Nephron progenitor cell (in vitro differentiated cells): ENCODE measurements at regions not wholly inside any gene's neighbourhood (a gene's known extent, or its start where the extent isn't known, plus 50 kb on each side); places are given as distances from the start of the nearest gene placed in this dataset.
A peak's percentile ranks its signal among the peaks of the same experiment; 100 is the strongest.
"Not testable (repeated sequence)": the region's sequence is repeated elsewhere in the genome, so short reads cannot be mapped to it uniquely, and the experiment has no call there.

Experiments used
- DNase-seq: peaks from one replicate; pipeline ENCODE4 v3.0.0; 2021
- H3K27ac Mint-ChIP-seq: 2 replicates; pipeline ENCODE4 v1.8.0; 2021; ENCODE audit warnings: mild to moderate bottlenecking, moderate library complexity, mixed read lengths
- H3K27me3 Mint-ChIP-seq: 2 replicates; pipeline ENCODE4 v1.8.0; 2021; ENCODE audit warnings: mild to moderate bottlenecking, low read depth, mixed read lengths; ENCODE audit not compliant: poor library complexity
- H3K36me3 Mint-ChIP-seq: 2 replicates; pipeline ENCODE4 v1.8.0; 2021; ENCODE audit warnings: low read depth, mixed read lengths
- H3K4me1 Mint-ChIP-seq: 2 replicates; pipeline ENCODE4 v1.8.0; 2021; ENCODE audit warnings: mixed read lengths
- H3K4me3 Mint-ChIP-seq: 2 replicates; pipeline ENCODE4 v1.8.0; 2021; ENCODE audit warnings: mild to moderate bottlenecking, moderate library complexity, mixed read lengths
- H3K9me3 Mint-ChIP-seq: 2 replicates; pipeline ENCODE4 v1.8.0; 2021; ENCODE audit warnings: mild to moderate bottlenecking, moderate library complexity, mixed read lengths
- TF ChIP-seq, protein P1 (sequence below): fragments of 200-600 bp; sonication (generic); IDR thresholded peaks from 2 replicates; pipeline ENCODE4 v1.5.0; 2021; ENCODE audit warnings: antibody characterized with exemption

DNA sequence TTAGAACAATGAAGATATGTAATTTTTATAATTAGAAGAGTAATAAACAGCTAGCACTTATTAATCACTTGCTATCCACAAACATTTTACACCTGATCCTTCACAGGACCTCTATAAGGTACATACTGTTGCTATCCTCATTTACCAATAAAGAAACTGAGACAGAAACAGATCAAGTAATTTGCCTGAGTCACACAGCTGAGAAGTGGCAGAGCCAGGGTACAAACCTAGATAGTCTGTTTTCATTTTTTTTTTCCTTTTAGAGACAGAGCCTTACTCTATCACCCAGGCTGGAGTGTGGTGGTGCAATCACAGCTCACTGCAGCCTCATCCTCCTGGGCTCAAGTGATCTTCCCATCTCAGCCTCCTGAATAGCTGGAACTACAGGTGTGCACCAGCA, 71.8 kb upstream of the PTH start:
- no peak for DNase-seq
- no peak overlapping the region for H3K27ac Mint-ChIP-seq
- TF ChIP-seq, protein P1, sequence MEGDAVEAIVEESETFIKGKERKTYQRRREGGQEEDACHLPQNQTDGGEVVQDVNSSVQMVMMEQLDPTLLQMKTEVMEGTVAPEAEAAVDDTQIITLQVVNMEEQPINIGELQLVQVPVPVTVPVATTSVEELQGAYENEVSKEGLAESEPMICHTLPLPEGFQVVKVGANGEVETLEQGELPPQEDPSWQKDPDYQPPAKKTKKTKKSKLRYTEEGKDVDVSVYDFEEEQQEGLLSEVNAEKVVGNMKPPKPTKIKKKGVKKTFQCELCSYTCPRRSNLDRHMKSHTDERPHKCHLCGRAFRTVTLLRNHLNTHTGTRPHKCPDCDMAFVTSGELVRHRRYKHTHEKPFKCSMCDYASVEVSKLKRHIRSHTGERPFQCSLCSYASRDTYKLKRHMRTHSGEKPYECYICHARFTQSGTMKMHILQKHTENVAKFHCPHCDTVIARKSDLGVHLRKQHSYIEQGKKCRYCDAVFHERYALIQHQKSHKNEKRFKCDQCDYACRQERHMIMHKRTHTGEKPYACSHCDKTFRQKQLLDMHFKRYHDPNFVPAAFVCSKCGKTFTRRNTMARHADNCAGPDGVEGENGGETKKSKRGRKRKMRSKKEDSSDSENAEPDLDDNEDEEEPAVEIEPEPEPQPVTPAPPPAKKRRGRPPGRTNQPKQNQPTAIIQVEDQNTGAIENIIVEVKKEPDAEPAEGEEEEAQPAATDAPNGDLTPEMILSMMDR = no peak
- no peaks in the 10 kb centered on the region for H3K27me3 Mint-ChIP-seq
- no peak overlapping the region for H3K4me3 Mint-ChIP-seq
- H3K9me3 Mint-ChIP-seq = peaks cover 9% of the 10 kb centered on the region
- no peaks in the 10 kb centered on the region for H3K4me1 Mint-ChIP-seq
- no peaks in the 10 kb centered on the region for H3K36me3 Mint-ChIP-seq

DNA sequence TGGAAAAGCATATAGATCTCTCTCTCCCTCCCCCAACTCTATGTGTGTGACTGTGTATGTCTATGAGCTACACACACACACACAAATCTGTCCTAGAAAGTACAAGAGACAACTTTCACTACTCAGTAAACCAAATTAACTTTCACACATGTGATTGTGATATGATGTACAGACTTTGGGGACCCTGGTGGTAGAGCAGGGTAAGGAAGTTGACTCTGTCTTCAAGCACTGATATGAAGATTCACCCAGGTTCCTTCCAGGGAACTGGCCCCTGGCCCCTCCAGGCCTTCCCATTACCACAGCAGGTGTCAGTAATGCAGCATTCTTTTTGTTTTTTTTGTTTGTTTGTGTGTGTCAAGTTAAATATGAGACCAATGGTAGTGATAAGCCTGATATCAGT, 66.1 kb upstream of the PTH start:
- Mint-ChIP-seq H3K27ac (no peak overlapping the region), H3K4me1 (no peaks in the 10 kb centered on the region), H3K4me3 (no peak overlapping the region), H3K36me3 (no peaks in the 10 kb centered on the region), H3K27me3 (no peaks in the 10 kb centered on the region), H3K9me3 (peaks cover 43% of the 10 kb centered on the region)
- TF ChIP-seq, protein P1 = no peak
- no peak for DNase-seq

DNA sequence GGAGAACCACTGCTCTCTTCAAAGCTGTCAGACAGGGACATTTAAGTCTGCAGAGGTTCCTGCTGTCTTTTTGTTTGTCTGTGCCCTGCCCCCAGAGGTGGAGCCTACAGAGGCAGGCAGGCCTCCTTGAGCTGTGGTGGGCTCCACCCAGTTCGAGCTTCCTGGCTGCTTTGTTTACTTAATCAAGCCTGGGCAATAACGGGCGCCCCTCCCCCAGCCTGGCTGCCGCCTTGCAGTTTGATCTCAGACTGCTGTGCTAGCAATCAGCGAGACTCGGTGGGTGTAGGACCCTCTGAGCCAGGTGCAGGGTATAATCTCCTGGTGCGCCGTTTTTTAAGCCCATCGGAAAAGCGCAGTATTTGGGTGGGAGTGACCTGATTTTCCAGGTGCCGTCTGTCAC, 64.5 kb upstream of the PTH start:
- H3K27ac Mint-ChIP-seq, H3K4me1 Mint-ChIP-seq, H3K27me3 Mint-ChIP-seq, H3K4me3 Mint-ChIP-seq, H3K36me3 Mint-ChIP-seq: not testable (repeated sequence)
- H3K9me3 Mint-ChIP-seq = peaks cover 55% of the 10 kb centered on the region
- peak; percentile 9 for DNase-seq

DNA sequence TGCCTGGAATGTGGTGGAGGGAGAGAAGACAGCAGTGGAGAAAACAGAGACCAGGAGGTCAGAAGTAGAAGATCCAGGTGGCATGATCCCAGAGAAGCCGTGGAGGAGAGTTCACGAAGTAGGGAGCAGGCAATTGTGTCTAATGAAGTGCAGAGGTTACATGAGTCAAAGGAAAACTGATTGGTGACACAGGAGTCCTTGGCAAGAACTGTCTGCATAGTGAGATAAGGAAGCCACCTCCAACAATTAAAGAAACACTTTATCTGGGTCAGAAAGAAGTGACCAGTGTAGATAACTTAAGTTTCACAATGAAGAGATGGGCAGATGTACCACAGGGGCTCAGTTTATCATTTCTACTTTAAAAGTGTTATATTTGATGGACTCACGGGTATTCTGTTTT, 57.0 kb upstream of the PTH start:
- TF ChIP-seq, protein P1 = no peak
- H3K9me3 Mint-ChIP-seq = peaks cover 28% of the 10 kb centered on the region
- DNase-seq = no peak
- H3K27ac Mint-ChIP-seq = no peak overlapping the region
- no peaks in the 10 kb centered on the region for H3K4me1 Mint-ChIP-seq
- H3K36me3 Mint-ChIP-seq = no peaks in the 10 kb centered on the region
- peaks cover 7% of the 10 kb centered on the region for H3K27me3 Mint-ChIP-seq
- H3K4me3 Mint-ChIP-seq = no peak overlapping the region

DNA sequence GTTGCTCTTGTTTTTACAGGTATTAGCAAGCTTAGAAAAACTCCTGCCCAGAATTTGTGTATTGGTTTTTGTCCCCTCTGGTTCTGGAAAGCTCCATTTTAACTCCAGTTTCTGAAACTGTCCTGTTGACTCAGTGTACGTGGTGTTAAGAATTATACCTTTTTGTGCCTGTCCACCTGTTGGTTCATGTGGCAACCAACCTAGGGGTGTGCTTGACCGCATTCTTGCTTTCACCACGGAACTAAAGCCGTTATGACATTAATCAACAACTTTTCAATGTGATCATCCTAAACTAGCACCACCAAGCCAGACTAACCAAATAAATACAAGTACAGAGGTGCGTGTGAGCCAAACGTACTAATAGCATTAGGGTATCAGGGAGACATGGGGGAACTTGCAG, 56.0 kb upstream of the PTH start:
- DNase-seq = no peak
- no peaks in the 10 kb centered on the region for H3K4me1 Mint-ChIP-seq
- peaks cover 7% of the 10 kb centered on the region for H3K27me3 Mint-ChIP-seq
- TF ChIP-seq, protein P1 = no peak
- no peak overlapping the region for H3K27ac Mint-ChIP-seq
- peaks cover 36% of the 10 kb centered on the region for H3K9me3 Mint-ChIP-seq
- no peak overlapping the region for H3K4me3 Mint-ChIP-seq
- H3K36me3 Mint-ChIP-seq = peaks cover 5% of the 10 kb centered on the region

DNA sequence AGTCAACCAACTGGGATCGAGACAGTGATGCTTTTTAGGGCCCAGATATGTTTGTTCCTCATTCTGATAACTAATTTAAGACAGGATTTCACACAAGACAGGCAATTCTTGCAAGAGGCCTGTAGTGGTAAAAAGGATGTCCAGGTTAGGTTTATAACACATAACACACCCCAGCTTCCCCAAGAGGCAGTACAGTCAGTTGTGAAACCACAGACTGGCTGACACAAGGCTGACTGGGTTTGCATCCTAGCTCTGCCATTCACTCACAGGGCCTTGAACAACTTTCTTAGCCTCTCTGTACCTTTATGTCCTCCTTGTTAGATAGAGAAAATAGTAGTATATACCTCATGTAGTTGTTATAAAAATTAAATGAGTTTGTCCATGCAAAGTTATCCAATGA, 55.0 kb upstream of the PTH start:
- H3K36me3 Mint-ChIP-seq = peaks cover 5% of the 10 kb centered on the region
- H3K9me3 Mint-ChIP-seq = peaks cover 38% of the 10 kb centered on the region
- H3K4me3 Mint-ChIP-seq = no peak overlapping the region
- no peak for DNase-seq
- TF ChIP-seq, protein P1 = no peak
- H3K27me3 Mint-ChIP-seq = peaks cover 7% of the 10 kb centered on the region
- no peak overlapping the region for H3K27ac Mint-ChIP-seq
- H3K4me1 Mint-ChIP-seq = no peaks in the 10 kb centered on the region

DNA sequence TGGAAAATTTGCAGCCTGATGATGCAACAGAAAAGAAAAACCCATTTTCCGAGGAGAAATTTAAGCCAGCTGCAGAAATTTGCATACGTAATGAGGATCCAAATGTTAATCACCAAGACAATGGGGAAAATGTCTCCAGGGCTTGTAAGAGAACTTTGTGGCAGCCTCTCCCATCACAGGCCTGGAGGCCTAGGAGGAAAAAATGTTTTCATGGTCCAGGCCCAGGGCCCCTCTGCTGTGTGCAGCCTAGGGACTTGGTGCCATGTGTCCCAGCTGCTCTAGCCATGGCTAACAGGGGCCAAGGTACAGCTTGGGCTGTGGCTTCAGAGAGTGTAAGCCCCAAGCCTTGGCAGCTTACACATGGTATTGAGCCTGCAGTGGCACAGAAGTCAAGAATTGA, 50.3 kb upstream of the PTH start:
- H3K4me1 Mint-ChIP-seq, H3K27me3 Mint-ChIP-seq, H3K27ac Mint-ChIP-seq, H3K4me3 Mint-ChIP-seq, DNase-seq: not testable (repeated sequence)
- H3K36me3 Mint-ChIP-seq = peaks cover 15% of the 10 kb centered on the region
- H3K9me3 Mint-ChIP-seq = peaks cover 52% of the 10 kb centered on the region
